DMS79 treated with DMSO at 0.1 percent for 48 hours (cell line): ENCODE measurements at regions not wholly inside any gene's neighbourhood (a gene's known extent, or its start where the extent isn't known, plus 50 kb on each side); places are given as distances from the start of the nearest gene placed in this dataset.
A peak's percentile ranks its signal among the peaks of the same experiment; 100 is the strongest.
"Not testable (repeated sequence)": the region's sequence is repeated elsewhere in the genome, so short reads cannot be mapped to it uniquely, and the experiment has no call there.

Experiments used
- DNase-seq: peaks from one replicate; lab custom pipeline; 2025; lab: John Stamatoyannopoulos, UW

- peak; percentile 8 for DNase-seq
These were observed 192.2 kb upstream of the HS6ST1 start for GRCh38 chr2:128510701-128511397.

GRCh38 chr2:128511731-128512378 lies 193.2 kb upstream of the HS6ST1 start:
- no peak for DNase-seq

GRCh38 chr2:128512379-128513115 lies 193.9 kb upstream of the HS6ST1 start:
- peak; percentile 42 for DNase-seq

- peak; percentile 42 for DNase-seq
These were observed 194.7 kb upstream of the HS6ST1 start for GRCh38 chr2:128513116-128513960.

- no peak for DNase-seq
These were observed 195.3 kb upstream of the HS6ST1 start for GRCh38 chr2:128513961-128514283.

GRCh38 chr2:128514555-128514955 lies 195.9 kb upstream of the HS6ST1 start:
- DNase-seq = no peak

GRCh38 chr2:128516938-128517337 lies 198.3 kb upstream of the HS6ST1 start:
- no peak for DNase-seq

GRCh38 chr2:128519028-128519427 lies 200.4 kb upstream of the HS6ST1 start:
- DNase-seq = not testable (repeated sequence)

GRCh38 chr2:128519517-128520215 lies 201.0 kb upstream of the HS6ST1 start:
- no peak for DNase-seq

GRCh38 chr2:128520340-128520739 lies 201.7 kb upstream of the HS6ST1 start:
- no peak for DNase-seq

- DNase-seq = no peak
These were observed 202.1 kb upstream of the HS6ST1 start for GRCh38 chr2:128520791-128521190.

- DNase-seq = no peak
These were observed 202.8 kb upstream of the HS6ST1 start for GRCh38 chr2:128521482-128521881.

GRCh38 chr2:128522829-128523228 lies 204.2 kb upstream of the HS6ST1 start:
- DNase-seq = no peak

GRCh38 chr2:128523457-128523856 lies 204.8 kb upstream of the HS6ST1 start:
- DNase-seq = no peak

- DNase-seq = no peak
These were observed 205.5 kb upstream of the HS6ST1 start for GRCh38 chr2:128524183-128524582.

GRCh38 chr2:128525653-128526052 lies 207.0 kb upstream of the HS6ST1 start:
- DNase-seq = no peak

- no peak for DNase-seq
These were observed 207.8 kb upstream of the HS6ST1 start for GRCh38 chr2:128526455-128526976.

- DNase-seq = no peak
These were observed 209.5 kb upstream of the HS6ST1 start for GRCh38 chr2:128528133-128528532.

GRCh38 chr2:128530025-128530573 lies 211.4 kb upstream of the HS6ST1 start:
- no peak for DNase-seq

GRCh38 chr2:128531856-128532255 lies 213.2 kb upstream of the HS6ST1 start:
- no peak for DNase-seq

GRCh38 chr2:128533101-128533500 lies 214.4 kb upstream of the HS6ST1 start:
- DNase-seq = no peak
